PFSK-1 (cell line): ENCODE measurements at regions not wholly inside any gene's neighbourhood (a gene's known extent, or its start where the extent isn't known, plus 50 kb on each side); places are given as distances from the start of the nearest gene placed in this dataset.

Experiments used
- POLR2AphosphoS5 ChIP-seq: IDR thresholded peaks from 2 replicates; pipeline ENCODE4 v1.6.1; 2012; ENCODE audit warnings: low read depth, mild to moderate bottlenecking, control low read depth, low read length, moderate library complexity
- REST ChIP-seq, 2 experiments: IDR thresholded peaks; 2 replicates each; pipeline versions ENCODE4 v1.6.1 to v1.8.0; 2011 to 2012; ENCODE audit warnings: low read depth in 2 of 2, low read length in 2 of 2, control low read depth in 1 of 2, inconsistent platforms in 1 of 2, mild to moderate bottlenecking in 1 of 2, moderate library complexity in 1 of 2; ENCODE audit not compliant: insufficient read depth in 1 of 2
- SIN3A ChIP-seq: IDR thresholded peaks from 2 replicates; pipeline ENCODE4 v1.6.1; 2012; ENCODE audit warnings: mild to moderate bottlenecking, low read length, moderate library complexity, borderline replicate concordance; ENCODE audit not compliant: insufficient read depth

GRCh38 chr2:10185046-10185445 lies 62.5 kb downstream of the RRM2 start:
- TF ChIP-seq SIN3A (no peak), POLR2AphosphoS5 (no peak), REST (IDR thresholded peaks at IDR 0.05; ENCODE audit: insufficient read depth in 1 of 2, low read depth in 2 of 2, low read length in 2 of 2) (no peak)
